Common myeloid progenitor, CD34-positive (primary cell): ENCODE measurements at regions not wholly inside any gene's neighbourhood (a gene's known extent, or its start where the extent isn't known, plus 50 kb on each side); places are given as distances from the start of the nearest gene placed in this dataset.

Experiments
- CTCF ChIA-PET: fragments of 350-600 bp; sonication (Branson Sonifier 250); formaldehyde crosslinking; loops from one replicate; lab custom pipeline; 2021; ENCODE audit warnings: antibody characterized with exemption; lab: Charles Lee
- POLR2A ChIA-PET: fragments of 350-600 bp; sonication (Branson Sonifier 250); formaldehyde crosslinking; loops from one replicate; lab custom pipeline; 2021; ENCODE audit warnings: antibody characterized with exemption; lab: Charles Lee
- DNase-seq, 3 donors: peaks; one replicate each; pipeline versions ENCODE4 v3.0.0 to v3.0.0-alpha.2; 2013
- H3K27ac ChIP-seq, 2 experiments: 1 replicate in 1 of 2; 2 replicates in 1 of 2; pipeline ENCODE4 v1.7.0; 2013; ENCODE audit warnings: inconsistent platforms in 2 of 2, low read length in 2 of 2, mild to moderate bottlenecking in 2 of 2, low read depth in 1 of 2, moderate library complexity in 1 of 2; ENCODE audit not compliant: severe bottlenecking in 2 of 2, insufficient read depth in 1 of 2, poor library complexity in 1 of 2
- H3K27me3 ChIP-seq, 5 experiments: replicated peaks in 2 of 5; 1 replicate in 3 of 5; 2 replicates in 2 of 5; pipeline versions ENCODE4 v1.6.1 to v1.7.0; 2013; ENCODE audit warnings: low read length in 4 of 5, mild to moderate bottlenecking in 2 of 5, moderate library complexity in 2 of 5, inconsistent platforms in 1 of 5; ENCODE audit not compliant: insufficient read depth in 5 of 5, control insufficient read depth in 4 of 5
- H3K36me3 ChIP-seq, 4 experiments: 1 replicate in 2 of 4; 2 replicates in 2 of 4; pipeline versions ENCODE4 v1.6.1 to v1.7.0; 2013; ENCODE audit warnings: low read length in 3 of 4, control low read depth in 1 of 4, mild to moderate bottlenecking in 1 of 4; ENCODE audit not compliant: control insufficient read depth in 4 of 4, insufficient read depth in 4 of 4
- H3K4me1 ChIP-seq, 4 experiments: 1 replicate in 3 of 4; 2 replicates in 1 of 4; pipeline versions ENCODE4 v1.6.1 to v1.7.1; 2013; ENCODE audit warnings: low read length in 3 of 4, mild to moderate bottlenecking in 3 of 4, control low read depth in 1 of 4, inconsistent platforms in 1 of 4, moderate library complexity in 1 of 4; ENCODE audit not compliant: control insufficient read depth in 4 of 4, insufficient read depth in 4 of 4; ENCODE audit errors: control extremely low read depth in 1 of 4
- H3K4me3 ChIP-seq, 7 experiments: 1 replicate in 4 of 7; 2 replicates in 3 of 7; pipeline versions ENCODE4 v1.5.1 to v1.7.0; 2013; ENCODE audit warnings: mild to moderate bottlenecking in 7 of 7, low read length in 6 of 7, moderate library complexity in 6 of 7, inconsistent platforms in 2 of 7, low read depth in 2 of 7, control low read depth in 1 of 7; ENCODE audit not compliant: insufficient read depth in 4 of 7, control insufficient read depth in 1 of 7; ENCODE audit errors: extremely low read depth in 1 of 7
- H3K9me3 ChIP-seq, 5 experiments: 1 replicate in 4 of 5; 2 replicates in 1 of 5; pipeline versions ENCODE4 v1.6.1 to v1.7.1; 2013; ENCODE audit warnings: low read length in 4 of 5, mild to moderate bottlenecking in 2 of 5, inconsistent platforms in 1 of 5, low read depth in 1 of 5, moderate library complexity in 1 of 5; ENCODE audit not compliant: control insufficient read depth in 4 of 5, insufficient read depth in 2 of 5; ENCODE audit errors: control extremely low read depth in 1 of 5
- WGBS: methylation state at CpG from one replicate; pipeline ENCODE4 v1.1.5; 2013; ENCODE audit not compliant: insufficient coverage; 5-methylcytosine and 5-hydroxymethylcytosine counted together

GRCh38 chr4:92047209-92047875 lies 256.4 kb upstream of the GRID2 start:
- Histone ChIP-seq H3K27ac (no peak overlapping the region), H3K36me3 (no peaks in the 10 kb centered on the region), H3K9me3 (peaks cover 0 to 8% (median 0%) of the 10 kb centered on the region in 5 experiments), H3K27me3 (no peaks in the 10 kb centered on the region), H3K4me1 (no peaks in the 10 kb centered on the region), H3K4me3 (no peak overlapping the region)
- no peak for DNase-seq
- CTCF ChIA-PET: no interaction called here
- POLR2A ChIA-PET: no interaction called here
- whole genome bisulfite sequencing: 84% methylated on average over 2 of the region's 2 CpGs

- Histone ChIP-seq H3K9me3 (peaks cover 0 to 8% (median 0%) of the 10 kb centered on the region in 5 experiments), H3K36me3 (no peaks in the 10 kb centered on the region), H3K27ac (no peak overlapping the region), H3K27me3 (no peaks in the 10 kb centered on the region), H3K4me1 (no peaks in the 10 kb centered on the region), H3K4me3 (no peak overlapping the region)
- DNase-seq: no peak
- 97% methylated on average over 3 of the region's 3 CpGs for WGBS
- CTCF ChIA-PET: no interaction called here
- POLR2A ChIA-PET: no interaction called here
These were observed 252.9 kb upstream of the GRID2 start for GRCh38 chr4:92050875-92051274.

DNA sequence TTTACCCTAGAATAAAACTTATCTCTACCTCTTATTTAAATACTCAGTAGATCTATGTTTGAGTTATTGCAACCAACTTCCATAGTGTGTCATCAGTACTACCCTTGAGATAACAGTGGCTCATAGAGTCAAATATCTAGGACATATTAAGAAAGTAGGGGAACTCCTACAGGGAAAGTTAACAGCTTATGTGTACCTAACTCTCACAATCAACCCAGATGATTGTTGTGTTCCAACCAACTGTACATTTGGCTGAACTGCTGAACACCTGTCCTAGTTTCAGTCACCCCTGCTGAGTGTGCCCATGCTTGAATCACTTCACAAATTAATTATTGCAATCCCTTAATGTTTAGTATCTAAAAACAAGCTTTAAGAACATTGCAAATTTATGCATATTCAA lies 244.2 kb upstream of the GRID2 start:
- CTCF ChIA-PET: interaction anchor here (0.8 kb wide), 1 partner anchor 11 kb away, joined by 3 read pairs; no protein-coding TSS in a partner anchor
- POLR2A ChIA-PET: no interaction called here
- H3K27me3 ChIP-seq: no peaks in the 10 kb centered on the region
- H3K4me3 ChIP-seq: no peak overlapping the region
- H3K4me1 ChIP-seq: no peaks in the 10 kb centered on the region
- H3K27ac ChIP-seq: no peak overlapping the region
- H3K36me3 ChIP-seq: no peaks in the 10 kb centered on the region
- DNase-seq: no peak
- H3K9me3 ChIP-seq: no peaks in the 10 kb centered on the region

DNA sequence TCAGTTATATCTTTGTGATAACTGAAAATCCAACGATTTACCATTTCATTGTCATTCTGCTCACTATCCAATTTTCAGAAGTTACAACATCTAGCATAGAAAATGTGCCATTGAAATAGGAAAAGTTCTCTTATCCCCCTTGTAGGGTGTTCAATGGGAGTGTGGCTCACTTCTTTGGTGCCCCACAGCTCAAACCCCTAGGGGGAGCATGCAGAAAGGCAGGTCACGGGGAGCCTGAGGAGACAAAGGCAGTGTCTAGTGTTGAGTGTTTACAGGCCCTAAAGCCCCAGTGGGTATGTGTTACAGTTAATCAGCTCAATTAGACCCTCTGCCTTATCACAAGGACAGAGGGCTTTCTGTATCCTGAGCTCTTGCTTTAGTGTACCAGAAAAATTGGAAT lies 243.4 kb upstream of the GRID2 start:
- DNase-seq: no peak
- POLR2A ChIA-PET: no interaction called here
- CTCF ChIA-PET: interaction anchor here (0.8 kb wide), 1 partner anchor 11 kb away, joined by 3 read pairs; no protein-coding TSS in a partner anchor
- Histone ChIP-seq H3K4me3 (no peak overlapping the region), H3K27ac (no peak overlapping the region), H3K27me3 (no peaks in the 10 kb centered on the region), H3K4me1 (no peaks in the 10 kb centered on the region), H3K36me3 (no peaks in the 10 kb centered on the region), H3K9me3 (no peaks in the 10 kb centered on the region)
- WGBS: no CpG with 5 or more reads among the region's 2 CpGs

DNA sequence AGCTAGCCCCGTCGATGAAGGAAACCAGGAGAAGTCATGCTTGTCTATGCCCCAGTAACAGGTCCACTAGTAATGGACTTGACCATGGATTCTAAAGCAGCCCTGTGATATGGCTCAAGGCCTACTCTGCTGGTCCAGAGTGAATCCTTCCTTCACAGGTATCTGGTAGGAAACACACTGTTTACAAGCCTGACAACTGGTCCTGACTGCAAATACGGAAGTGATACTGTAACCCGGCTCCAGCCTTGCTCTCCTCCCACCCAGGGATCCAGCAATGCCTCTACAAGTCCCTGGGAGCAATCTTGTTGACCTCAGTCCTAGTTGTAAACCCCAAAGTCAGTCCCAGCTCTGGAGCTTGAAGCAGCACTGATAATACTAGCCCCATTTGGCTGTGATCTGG lies 239.2 kb upstream of the GRID2 start:
- no peak for DNase-seq

DNA sequence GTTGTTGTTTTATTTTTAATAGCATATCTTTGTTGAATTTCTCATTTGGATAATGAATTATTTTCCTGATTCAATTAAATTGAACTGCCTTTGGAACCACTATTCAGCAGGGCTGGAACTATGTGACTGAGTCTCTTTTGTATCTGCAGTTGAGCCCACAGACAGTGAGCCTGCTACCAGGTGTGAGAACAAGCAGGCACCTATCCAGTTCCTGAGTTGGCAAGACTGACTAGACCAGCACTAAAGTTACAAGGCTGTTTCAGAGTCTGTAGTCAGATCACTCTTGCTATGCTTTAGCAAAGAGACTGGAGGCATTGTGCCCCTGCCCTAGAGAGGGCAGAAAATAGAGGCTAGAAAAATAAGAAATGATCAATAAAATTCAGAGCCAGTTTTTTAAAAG lies 237.3 kb upstream of the GRID2 start:
- DNase-seq: no peak
- Histone ChIP-seq H3K4me1 (no peaks in the 10 kb centered on the region), H3K9me3 (peaks cover 0 to 6% (median 0%) of the 10 kb centered on the region in 5 experiments), H3K27me3 (no peaks in the 10 kb centered on the region), H3K4me3 (no peak overlapping the region), H3K27ac (no peak overlapping the region), H3K36me3 (no peaks in the 10 kb centered on the region)
- ChIA-PET CTCF (no interaction called here), POLR2A (no interaction called here)

More for the DNA sequence above, 239.2 kb upstream of the GRID2 start:
- H3K27ac ChIP-seq: no peak overlapping the region
- H3K4me3 ChIP-seq: no peak overlapping the region
- no peaks in the 10 kb centered on the region for H3K27me3 ChIP-seq
- H3K36me3 ChIP-seq: no peaks in the 10 kb centered on the region
- CTCF ChIA-PET: no interaction called here
- POLR2A ChIA-PET: no interaction called here
- H3K9me3 ChIP-seq: no peaks in the 10 kb centered on the region
- no peaks in the 10 kb centered on the region for H3K4me1 ChIP-seq
- WGBS: 89% methylated on average over 4 of the region's 4 CpGs

GRCh38 chr4:92071587-92071986 lies 232.2 kb upstream of the GRID2 start:
- H3K27ac ChIP-seq: no peak overlapping the region
- H3K4me1 ChIP-seq: no peaks in the 10 kb centered on the region
- H3K9me3 ChIP-seq: peaks cover 0 to 8% (median 0%) of the 10 kb centered on the region in 5 experiments
- no peaks in the 10 kb centered on the region for H3K36me3 ChIP-seq
- 100% methylated on average over 1 of the region's 1 CpG for WGBS
- CTCF ChIA-PET: interaction anchor here (1.4 kb wide), 1 partner anchor 12 kb away, joined by 3 read pairs; no protein-coding TSS in a partner anchor
- H3K4me3 ChIP-seq: no peak overlapping the region
- DNase-seq: no peak
- H3K27me3 ChIP-seq: no peaks in the 10 kb centered on the region
- POLR2A ChIA-PET: no interaction called here
